ENCODE measurements at regions not wholly inside any gene's neighbourhood (a gene's known extent, or its start where the extent isn't known, plus 50 kb on each side); places are given as distances from the start of the nearest gene placed in this dataset.
A peak's percentile ranks its signal among the peaks of the same experiment; 100 is the strongest.
"Not testable (repeated sequence)": the region's sequence is repeated elsewhere in the genome, so short reads cannot be mapped to it uniquely, and the experiment has no call there.

DNA sequence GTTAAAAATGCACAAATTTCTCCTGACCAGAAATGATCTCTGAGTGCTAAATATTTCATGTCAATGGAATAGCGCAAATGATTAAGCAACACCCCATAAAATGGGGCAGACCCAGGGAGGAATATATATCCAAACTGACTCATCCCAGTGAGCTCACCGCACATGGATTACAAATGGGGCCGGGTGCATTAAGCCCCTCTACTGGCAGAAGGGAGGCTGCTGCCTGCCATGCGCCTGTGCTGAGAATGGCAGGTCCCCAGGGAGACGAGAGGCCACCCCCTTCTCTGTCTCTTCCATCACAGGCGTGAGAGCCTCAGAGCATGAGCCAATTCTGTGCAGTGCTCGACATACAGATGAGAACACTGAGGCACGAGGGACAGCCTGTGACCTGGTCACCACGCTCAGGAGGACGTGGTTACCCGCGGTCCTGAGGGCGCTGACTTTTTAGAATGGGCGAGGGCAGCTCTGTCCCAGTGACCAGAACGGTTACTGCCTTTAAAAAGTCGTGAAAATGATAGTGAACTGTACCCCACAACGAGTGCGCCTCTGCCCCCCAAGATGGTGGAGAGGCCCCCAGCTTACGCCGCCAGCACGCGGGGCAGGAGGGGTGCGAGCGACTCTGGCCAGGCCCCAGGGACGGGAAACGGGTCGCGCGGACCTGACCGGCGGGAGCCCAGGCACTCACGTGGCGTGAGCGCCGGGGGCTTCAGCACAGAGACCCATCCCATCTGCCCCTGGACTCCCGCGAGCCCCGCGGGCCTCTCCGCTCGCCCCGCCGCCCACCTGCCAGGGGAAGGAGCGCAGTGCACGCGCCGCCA is 130.2 kb upstream of the ALDH3B2 start:
- not testable (repeated sequence) for DNase-seq

DNA sequence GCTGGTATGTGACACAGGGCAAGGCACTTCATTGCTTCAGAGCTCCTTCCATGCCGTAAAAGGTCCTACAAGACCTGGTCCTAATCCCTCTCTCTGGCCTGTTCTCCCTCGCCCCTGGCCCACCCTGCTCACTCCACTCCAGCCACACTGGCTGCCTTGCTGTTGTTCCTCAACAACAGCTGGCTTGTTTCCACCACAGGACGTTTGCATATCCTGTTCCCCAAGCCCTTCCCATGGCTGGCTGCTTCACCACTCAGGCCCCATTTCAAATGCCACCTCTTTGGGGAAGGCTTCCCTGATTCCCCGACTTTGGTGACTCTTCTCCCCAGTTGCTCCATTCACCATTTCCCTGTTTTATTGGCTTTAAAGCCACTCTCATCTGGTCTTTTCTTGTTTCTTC is 129.1 kb upstream of the ALDH3B2 start:
- not testable (repeated sequence) for DNase-seq

DNA sequence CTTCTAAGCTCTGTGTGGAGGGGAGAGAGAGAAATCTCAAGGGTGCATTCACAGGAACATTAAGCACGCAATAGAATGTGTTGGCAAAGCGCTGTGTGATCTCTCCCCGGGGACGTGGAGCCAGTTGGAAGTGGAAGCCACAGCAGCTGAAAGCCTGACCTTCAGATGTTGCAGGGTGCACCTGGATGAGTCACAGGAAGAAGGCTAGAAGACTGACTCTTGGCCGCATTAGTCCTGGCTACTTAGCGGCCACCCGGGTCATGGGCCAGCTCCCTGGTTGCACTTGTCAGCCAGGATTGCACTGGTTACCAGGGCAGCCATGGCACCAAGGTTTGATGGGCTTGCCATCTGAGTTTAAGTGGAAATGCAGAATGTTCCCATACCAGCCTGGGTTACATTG is 128.6 kb upstream of the ALDH3B2 start:
- not testable (repeated sequence) for DNase-seq

DNA sequence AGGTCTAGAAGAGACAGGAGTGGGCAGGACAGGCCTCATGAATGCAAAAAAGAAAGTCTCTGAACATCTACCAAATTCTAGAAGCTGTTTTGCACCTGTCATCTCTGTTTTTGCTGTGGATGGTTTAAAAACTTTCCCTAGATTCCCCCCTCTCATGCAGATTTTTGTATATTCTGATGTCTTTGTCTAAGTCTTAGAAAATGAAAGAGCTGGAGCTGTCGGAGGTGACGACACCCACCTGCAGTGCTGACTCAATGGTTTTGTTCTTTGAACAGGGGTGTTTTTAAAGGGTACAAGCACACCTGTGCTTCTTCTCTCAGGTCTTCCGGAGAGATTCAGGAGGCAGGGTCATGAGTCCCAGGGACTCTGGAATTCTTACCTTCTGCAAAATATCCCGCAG is 128.2 kb upstream of the ALDH3B2 start:
- DNase-seq: not testable (repeated sequence)

DNA sequence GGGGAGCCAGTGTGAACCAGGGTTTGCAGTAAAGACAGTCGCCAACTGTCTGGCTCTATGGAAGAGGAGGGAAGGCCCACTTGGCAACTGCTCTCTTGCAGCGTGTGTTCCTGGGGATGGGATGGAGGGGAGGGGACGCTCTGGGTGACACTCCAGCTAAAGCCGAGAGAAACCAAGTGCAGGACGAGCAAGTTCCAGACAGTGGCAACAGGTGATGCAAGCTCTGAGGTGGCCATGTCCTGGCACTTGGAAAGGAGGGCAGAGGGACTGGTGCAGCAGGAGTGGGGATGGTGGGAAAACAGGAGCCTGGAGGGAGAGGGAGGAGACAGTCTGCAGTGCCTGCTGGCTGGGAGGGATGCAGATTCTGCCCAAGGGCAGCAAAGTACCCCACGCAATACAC is 127.0 kb upstream of the ALDH3B2 start:
- DNase-seq: not testable (repeated sequence)

DNA sequence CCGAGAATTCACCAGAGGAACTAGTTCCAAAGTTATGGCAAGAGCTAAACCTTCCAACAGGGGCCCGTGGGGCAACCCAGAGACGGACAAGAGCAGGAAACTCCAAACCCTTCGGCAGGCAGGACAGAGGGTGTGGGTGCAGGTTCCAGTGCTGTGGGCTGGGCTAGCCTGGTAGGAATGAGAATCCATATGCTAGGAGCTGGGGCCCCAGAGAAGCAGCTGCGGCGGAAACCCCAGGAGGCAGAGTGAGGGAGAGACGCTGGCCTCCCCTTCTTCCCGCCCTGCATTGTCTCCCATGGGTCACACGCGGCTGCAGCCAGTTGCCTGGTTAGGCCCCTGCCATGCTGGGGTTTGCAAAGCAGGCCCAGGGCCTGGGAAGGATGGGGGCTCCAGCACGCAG is 126.2 kb upstream of the ALDH3B2 start:
- not testable (repeated sequence) for DNase-seq

DNA sequence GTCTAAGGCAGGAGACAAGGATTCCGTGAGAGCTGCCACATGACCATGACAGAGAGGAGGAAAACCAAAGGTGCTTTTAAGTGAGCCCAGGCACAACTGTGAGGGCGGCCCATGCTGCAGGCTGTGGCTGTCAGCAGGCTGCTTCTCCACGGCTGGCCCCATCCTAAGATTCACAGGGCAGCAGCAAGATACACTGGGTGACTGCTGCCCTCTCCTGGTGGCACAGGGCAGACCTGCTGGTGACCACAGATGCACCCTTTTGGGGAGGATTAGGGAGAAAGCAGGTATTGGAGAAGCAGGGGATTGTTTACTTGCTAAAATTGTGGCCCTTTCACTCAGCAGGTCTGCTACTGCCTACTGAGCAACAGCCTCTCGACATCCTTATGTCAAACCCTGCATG is 125.4 kb upstream of the ALDH3B2 start:
- not testable (repeated sequence) for DNase-seq

DNA sequence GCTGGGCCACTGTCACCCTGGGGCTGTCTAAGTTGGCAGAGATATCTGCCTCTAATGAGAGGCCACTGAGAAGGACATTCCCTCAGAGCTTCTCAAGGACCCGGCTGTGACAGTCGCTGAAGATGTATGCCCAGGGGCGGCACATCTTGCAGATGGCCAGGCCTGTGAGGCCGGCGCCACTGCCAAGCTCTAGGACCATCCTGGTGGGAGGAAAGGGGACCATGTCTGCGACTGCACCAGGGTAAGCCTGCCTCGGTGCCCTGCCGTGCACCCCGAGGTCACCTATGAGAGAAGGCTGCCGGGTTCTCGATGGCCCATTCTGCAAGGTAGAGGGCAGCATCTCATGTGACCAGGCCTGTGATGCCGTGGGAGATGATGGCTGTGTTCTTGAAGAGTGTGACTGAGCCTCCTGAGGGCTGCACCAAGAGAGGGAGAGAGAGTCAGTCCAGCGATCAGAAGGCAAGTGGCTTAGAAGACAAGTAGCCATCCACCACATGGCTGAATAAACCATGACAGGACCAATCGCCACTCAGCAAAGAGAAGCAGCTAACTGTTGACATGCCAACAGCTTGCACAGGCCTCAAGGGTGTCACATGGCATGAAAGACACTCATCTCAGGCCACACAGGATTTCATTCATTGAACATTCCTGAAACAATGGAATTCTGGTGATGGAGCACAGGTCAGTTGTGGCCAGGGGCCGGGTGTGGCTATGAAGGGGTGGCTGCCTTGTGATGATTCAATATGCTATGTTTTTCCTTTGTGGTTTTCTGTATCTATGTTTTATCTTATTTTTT is 123.5 kb upstream of the ALDH3B2 start:
- DNase-seq: not testable (repeated sequence)

DNA sequence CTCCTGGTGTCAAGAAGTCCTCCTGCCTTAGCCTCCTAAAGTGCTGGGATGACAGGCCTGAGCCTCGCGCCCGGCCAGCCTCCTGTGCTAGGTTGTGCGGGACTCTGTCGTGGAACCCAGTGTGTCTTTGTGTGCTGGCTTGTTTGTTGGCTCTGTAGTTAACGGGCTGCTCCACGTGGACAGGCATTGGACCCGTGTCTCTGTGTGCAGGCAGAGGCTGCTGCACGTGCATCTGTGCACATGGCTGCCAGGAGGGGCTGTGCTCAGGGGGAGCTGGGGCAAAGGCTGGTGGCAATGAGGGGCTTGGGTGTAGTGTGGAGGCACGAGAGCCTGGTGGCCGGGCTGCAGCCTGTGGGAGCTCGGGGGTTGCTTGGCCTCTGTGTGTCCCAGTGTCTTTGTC is 121.3 kb upstream of the ALDH3B2 start:
- DNase-seq: no peak

DNA sequence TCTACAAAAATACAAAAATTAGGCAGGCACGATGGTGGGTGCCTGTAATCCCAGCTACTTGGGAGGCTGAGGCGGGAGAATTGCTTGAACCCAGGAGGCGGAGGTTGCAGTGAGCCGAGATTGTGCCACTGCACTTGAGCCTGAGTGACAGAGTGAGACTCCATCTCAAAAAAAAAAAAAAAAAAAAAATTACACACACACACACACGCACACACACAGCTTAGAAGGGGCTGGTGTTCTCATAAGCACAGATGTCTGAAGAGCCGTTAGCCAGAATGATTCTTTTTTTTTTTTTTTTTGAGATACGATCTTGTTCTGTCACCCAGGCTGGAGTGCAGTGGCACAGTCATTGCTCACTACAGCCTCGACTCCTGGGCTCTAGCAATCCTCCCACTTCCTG is 119.3 kb upstream of the ALDH3B2 start:
- DNase-seq: not testable (repeated sequence)

DNA sequence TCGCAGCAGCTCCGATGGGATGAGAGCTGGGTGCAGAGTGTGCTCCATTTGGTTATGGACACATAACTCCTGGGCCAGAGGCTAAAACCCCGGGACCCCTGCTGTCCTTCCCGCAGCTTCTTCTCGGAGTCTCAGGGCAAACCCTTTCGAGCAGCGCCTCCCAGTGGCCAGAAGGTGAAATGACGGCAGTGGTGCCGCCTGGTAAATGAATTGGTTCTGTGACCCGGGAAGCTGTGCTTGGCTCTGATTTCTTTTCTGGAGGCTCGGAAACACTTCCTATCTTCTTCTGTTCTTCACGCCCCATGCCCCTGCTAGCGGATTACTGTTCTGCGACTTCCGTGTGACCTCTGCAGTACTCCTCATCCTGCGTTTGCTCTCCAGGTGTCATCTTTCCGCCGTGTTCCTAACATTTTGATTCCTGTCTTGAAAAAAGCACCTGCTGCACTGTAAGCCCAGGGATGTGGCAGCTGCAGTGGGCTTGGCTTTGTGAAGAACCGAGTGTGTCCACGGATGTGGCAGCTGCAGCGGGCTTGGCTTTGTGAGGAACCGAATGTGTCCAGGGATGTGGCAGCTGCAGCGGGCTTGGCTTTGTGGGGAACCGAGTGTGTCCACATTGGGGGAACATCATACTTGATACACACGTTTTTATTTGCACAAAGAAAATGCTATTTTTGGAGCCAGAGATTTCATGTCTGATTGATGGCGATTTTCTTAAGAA is 118.0 kb upstream of the ALDH3B2 start:
- DNase-seq: peak; percentile 46

DNA sequence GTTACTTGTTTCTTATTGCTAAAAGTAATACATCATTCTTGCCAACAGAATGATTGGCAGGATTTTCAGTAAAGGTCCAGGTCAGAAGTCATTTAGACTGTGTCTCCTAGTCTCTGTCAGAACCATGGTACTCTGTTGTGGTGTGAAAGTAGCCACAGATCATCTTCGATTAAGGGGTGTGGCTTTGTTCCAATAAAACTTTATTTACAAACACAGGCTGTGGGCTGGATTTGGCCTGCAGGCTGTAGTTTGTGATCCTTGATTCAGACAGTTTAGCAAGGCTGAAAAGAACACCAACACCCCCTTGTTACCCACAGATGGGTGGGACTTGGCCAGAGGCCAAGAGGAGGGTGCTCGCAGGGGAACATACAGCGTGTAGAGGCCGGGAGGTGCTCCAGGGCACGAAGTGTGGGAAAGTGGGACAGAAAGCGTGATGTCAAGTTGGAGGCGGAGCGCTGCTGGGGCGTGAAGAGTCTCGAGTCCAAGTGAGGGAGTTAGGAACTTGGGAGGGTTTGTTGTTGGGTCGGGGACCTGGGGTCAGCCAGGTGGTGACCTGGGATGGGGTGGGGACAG is 117.3 kb upstream of the ALDH3B2 start:
- DNase-seq: not testable (repeated sequence)

DNA sequence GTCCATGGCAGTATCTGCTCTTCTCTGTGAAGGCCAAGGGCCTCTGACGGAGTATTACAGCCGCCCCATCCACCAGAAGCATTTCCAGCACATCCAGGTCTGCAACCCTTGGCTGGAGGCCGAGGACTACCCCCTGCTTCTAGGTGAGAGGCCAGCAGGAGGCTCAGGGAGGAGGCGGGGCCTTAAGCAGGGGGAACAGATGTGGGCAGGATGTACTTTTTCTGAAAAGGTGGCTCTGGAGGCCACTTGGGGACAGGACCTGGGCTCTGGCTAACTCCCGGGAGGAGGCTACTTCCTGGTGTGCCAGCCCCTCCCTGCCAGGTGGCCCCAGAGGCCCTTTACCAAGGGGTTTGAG is 113.9 kb upstream of the ALDH3B2 start:
- DNase-seq: not testable (repeated sequence)

DNA sequence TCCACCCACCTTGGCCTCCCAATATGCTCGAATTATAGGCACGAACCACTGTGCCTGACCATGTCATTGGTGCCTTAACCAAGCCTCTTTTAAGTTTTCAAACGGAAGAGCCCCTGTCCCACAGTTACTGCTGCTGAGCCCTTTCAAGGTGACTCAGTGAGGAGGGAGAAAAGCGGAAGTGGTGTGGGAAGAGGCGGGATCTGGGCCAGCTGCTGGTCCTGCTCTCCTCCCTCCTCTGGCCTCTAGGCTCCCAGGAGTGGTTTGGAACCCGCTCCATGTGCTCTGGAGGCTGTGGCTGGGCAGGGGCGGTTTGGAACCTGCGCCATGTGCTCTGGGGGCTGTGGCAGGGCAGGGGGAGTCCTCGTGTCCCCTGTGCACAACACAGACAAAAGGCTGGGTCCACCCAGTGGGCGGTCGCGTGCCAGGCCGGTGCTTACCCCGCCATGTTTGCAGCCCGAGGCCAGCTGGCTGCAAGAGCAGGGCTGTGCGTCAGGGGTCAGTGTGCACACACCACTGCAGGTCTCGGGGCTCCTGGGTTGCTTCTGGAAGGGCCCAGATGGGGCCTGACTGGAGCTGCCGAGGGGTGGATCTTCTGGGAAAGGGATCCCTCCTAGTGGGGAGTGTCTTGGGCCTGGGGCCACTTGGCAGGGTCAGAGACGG is 113.4 kb upstream of the ALDH3B2 start:
- not testable (repeated sequence) for DNase-seq

DNA sequence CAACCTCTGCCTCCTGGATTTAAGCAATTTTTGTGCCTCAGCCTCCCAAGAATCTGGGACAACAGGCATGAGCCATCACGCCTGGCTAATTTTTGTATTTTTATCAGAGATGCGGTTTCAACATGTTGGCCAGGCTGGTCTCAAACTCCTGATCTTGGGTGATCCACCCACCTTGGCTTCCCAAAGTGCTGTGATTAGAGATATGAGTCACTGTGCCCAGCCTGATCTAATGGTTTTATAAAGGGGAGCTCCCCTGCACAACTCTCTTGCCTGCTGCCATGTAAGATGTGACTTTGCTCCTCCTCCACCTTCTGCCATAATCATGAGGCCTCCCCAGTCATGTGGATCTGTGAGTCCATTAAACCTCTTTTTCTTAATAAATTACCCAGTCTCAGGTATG is 107.5 kb upstream of the ALDH3B2 start:
- DNase-seq: not testable (repeated sequence)

DNA sequence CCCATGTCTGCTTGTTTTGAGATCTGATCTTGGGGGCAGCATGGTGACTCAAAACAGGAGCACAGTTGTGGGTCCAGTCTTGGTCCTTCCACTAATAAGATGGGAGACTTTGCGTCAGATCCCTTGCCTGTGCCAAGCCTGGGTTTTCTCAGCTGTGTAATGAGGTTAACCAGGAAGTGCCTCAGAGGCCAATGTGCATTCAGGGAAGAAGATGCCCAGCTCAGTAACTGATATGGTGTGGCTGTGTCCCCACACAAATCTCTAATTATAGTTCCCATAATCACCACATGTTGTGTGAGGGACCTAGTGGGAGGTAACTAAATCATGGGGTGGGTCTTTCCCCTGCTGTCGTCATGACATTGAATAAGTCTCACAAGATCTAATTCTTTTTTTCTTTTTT is 107.1 kb upstream of the ALDH3B2 start:
- not testable (repeated sequence) for DNase-seq

DNA sequence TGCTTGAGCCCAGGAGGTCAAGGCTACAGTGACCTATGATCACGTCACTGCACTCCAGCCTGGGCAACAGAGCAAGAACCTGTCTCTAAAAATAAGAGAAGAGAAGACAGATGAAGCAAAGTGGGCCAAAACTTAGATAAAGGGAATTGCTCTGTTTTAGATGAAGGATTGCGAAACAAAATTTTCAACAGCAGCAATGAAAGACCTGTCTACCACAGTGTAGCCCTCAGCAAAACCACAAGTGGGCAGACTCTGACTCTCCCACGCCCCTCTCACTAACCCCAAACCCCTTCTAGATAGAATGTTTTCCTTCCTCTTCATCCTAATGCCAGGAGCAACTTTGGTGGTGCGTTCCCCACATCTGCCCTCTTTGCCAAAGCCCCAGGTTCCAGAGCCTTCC is 105.6 kb upstream of the ALDH3B2 start:
- DNase-seq: no peak

DNA sequence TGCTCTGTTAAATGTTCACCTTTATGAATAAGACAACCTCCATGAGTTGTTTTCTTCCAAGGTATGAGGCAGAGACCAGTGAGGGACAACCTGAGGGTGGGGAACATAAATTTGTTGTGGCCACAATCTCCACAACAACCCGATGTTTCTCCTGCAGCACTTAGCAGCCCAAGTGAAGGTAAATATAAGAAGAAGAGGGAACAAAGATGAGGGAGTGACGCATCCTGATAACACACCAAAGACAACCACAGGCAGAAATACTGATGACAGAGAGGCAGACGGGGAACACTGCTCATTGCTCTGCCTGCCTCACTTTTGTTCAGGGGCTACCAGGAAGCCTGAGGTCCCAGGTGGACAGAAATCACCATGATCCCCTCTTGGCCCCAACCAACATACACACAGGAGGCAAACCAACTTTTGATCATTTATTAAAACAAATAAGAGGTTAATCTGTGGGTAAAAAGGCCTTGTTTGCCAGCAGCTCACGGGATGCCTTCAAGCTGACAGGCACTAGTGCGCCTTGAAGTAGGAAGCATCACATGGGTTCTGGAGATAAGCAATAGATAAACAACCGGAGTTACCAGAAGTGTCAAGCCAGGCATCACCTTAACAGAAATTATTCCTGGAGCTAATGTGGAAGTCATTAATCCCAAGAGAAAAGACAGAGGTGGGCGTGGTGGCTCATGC is 104.9 kb upstream of the ALDH3B2 start:
- not testable (repeated sequence) for DNase-seq

DNA sequence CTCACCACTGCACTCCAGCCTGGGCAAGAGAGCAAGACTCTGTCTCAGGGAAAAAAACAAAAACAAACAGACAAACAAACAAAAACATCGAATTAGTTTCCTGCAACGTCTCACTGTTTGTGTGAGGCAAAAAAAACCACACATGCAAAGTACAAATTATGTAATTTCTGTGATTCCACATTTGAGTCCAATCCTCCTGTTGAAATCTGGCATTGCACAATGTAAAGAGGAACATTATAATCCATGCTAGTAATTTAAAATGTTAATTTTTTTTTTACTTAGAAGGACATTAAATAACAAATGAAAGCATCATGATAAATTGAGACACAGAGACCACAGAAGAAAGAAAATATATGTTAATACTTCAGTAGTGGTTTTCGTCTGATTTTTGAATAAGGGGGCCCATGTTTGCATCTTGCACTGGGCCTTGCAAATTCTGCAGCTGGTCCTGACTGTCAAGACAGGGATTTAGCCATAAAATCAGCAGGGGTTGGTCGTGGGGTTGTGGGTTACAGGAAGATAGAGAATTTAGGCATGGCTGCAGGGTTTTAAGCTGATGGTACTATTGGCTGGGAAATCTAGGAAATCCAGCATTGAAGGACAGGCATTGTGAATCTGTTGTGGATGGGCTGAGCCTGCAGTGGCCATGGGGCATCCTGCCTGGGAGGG is 102.6 kb upstream of the ALDH3B2 start:
- no peak for DNase-seq

DNA sequence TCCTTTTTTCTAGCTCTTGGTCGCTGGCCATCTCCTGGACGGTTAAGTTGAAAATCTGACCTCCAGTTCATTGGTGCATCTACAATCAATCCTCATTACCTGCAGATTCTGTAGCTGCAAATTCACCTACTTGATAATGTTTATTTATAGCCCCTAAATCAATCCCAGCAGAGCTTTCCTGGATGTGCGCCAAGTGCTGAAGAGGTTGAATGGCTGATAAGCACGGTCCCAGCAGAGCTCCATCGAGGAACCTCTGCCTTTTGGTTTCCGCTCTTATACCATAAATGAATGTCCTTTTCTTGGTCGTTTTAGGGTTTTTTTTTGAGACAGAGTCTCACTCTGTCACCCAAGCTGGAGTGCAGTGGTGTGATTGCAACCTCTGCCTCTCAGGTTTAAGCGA is 99.8 kb upstream of the ALDH3B2 start:
- not testable (repeated sequence) for DNase-seq

DNA sequence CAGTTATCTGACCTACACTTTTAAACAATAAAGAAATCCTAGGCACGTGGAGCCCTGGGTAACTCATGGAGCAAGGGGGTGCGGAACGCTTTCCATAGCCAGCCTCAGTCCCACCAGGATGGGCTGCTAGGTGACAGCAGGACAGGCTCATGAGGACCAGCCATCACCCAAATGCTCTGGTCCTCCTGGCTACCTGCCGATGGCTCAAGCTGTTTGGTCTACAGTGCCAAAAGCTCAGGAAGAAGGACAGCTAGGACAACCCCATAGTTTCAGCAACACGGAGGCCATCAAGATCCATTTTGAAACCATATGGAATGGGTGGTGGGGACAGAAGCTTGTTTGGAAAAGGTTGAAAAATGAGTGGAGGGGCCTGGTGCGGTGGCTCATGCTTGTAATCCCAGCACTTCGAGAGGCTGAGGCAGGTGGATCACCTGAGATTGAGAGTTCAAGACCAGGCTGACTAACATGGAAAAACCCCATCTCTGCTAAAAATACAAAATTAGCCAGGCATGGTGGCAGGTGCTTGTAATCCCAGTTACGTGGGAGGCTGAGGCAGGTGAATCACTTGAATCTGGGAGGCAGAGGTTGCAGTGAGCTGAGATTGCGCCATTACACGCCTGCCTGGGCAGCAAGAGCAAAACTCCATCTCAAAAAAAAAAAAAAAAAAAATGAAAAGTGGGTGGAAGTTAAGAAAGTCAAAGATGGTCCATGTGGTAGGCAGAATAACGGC is 93.7 kb upstream of the ALDH3B2 start:
- DNase-seq: not testable (repeated sequence)

Measured in activated CD4-positive, alpha-beta T cell treated with anti-CD3 and anti-CD28 coated beads, Interleukin-2, amount 50 U/mL, for 1 hour (primary cell).